ENCODE measurements at regions not wholly inside any gene's neighbourhood (a gene's known extent, or its start where the extent isn't known, plus 50 kb on each side); places are given as distances from the start of the nearest gene placed in this dataset.

DNA sequence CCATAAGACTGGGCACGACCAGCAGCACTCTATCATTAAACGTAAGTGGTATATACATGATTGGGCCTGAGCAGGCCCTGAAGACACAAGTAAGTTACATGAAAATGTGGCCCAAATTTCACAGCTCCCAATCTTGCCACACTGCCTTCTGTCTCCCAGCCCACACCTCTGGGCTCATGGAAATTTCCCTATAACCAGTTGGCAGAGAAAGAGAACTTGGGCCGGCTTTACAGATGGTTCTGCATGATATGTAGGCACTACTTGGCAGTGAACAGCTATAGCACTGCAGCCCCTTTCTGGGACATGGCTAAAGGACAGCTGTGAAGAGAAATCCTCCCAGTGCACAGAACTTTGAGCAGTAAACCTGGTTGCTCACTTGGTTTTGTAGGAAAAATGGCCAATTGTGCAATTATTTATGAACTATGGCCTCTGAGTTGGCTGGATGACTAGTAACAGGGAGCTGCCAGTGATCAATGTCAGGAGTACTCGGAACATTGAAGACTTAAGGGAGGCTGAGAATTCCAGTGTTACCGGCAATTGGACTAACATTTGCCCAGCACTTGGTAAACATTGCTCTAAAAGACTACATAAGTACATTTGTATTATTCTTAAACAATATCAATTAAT lies 1006.6 kb upstream of the LRRN3 start:
- intact Hi-C loops (cut with micrococcal nuclease) = no loop called here
- no peak overlapping the region for H2AFZ ChIP-seq (ENCODE audit: low read length)
- no peaks in the 10 kb centered on the region for H3F3A ChIP-seq (ENCODE audit: low read length, unreplicated experiment)
- no peaks in the 10 kb centered on the region for H3K36me3 ChIP-seq (ENCODE audit: low read depth, low read length)
- no peaks in the 10 kb centered on the region for H4K20me1 ChIP-seq (ENCODE audit: low read length)
- CTCF ChIA-PET = interaction anchor here (0.6 kb wide), 1 partner anchor 855 kb away, joined by 6 read pairs; no protein-coding TSS in a partner anchor
- no peaks in the 10 kb centered on the region for H3K27me3 ChIP-seq (ENCODE audit: low read length)
- no TSS peak for BruUV-seq (replicated peaks)
- no peak overlapping the region for H3K27ac ChIP-seq (ENCODE audit: low read length)
- no peak overlapping the region for H3K9ac ChIP-seq (ENCODE audit: low read length)
- no peak overlapping the region for H3K4me2 ChIP-seq (ENCODE audit: low read length)
- H3K9me2 ChIP-seq (replicated peaks; ENCODE audit: low read length) = no peaks in the 10 kb centered on the region
- H3K79me2 ChIP-seq (ENCODE audit: low read length) = no peaks in the 10 kb centered on the region
- DNase-seq (no peak), ATAC-seq (no peak)
- H3K4me3 ChIP-seq (ENCODE audit: low read length) = no peak overlapping the region
- H3K4me1 ChIP-seq (ENCODE audit: insufficient read depth, low read length) = no peaks in the 10 kb centered on the region
- H3K9me3 ChIP-seq (ENCODE audit: low read length) = no peaks in the 10 kb centered on the region
- no peak for TF ChIP-seq EZH2 (IDR thresholded peaks at IDR 0.05; ENCODE audit: low read length, unreplicated experiment)
- TF ChIP-seq EZH2phosphoT487 (IDR thresholded peaks at IDR 0.05; ENCODE audit: borderline replicate concordance, low read length) = no peak
- TF ChIP-seq, protein P1, sequence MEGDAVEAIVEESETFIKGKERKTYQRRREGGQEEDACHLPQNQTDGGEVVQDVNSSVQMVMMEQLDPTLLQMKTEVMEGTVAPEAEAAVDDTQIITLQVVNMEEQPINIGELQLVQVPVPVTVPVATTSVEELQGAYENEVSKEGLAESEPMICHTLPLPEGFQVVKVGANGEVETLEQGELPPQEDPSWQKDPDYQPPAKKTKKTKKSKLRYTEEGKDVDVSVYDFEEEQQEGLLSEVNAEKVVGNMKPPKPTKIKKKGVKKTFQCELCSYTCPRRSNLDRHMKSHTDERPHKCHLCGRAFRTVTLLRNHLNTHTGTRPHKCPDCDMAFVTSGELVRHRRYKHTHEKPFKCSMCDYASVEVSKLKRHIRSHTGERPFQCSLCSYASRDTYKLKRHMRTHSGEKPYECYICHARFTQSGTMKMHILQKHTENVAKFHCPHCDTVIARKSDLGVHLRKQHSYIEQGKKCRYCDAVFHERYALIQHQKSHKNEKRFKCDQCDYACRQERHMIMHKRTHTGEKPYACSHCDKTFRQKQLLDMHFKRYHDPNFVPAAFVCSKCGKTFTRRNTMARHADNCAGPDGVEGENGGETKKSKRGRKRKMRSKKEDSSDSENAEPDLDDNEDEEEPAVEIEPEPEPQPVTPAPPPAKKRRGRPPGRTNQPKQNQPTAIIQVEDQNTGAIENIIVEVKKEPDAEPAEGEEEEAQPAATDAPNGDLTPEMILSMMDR (conservative IDR thresholded peaks at IDR 0.05; ENCODE audit: low read depth, low read length) = no peak
- POLR2A ChIA-PET (ENCODE audit: unreplicated experiment) = no interaction called here

DNA sequence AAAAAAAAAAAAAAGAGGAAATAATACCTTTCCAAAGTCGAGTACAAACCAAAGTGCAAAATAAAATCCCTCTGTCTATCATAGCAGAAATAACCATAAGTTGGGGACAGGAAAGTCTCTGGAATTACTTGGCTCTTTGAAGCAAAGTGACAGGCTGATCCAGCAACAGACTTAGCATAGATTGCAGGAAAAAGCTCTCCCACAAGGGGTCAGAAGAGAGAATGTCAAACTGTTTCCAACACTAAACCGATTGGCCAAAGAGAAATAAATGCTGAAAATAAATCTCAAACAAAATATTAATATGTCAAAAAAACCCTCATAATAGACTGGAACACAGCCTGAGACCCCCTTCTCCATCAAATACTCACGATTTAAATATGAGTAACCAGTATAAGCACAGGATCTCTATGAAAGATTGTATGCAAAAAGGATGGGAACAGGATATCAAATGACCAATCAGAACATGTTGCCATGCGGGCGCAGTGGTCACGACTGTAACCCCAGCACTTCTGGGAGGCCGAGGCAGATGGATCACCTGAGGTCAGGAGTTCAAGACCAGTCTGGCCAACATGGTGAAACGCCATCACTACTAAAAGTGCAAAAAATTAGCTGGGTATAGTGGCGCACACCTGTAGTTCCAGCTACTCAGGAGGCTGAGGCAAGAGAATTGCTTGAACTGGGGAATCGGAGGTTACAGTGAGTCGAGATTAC lies 1000.7 kb upstream of the LRRN3 start:
- H3K4me3 ChIP-seq (ENCODE audit: low read length) = no peak overlapping the region
- H4K20me1 ChIP-seq (ENCODE audit: low read length) = no peaks in the 10 kb centered on the region
- H3K9me3 ChIP-seq (ENCODE audit: low read length) = no peaks in the 10 kb centered on the region
- ChIA-PET POLR2A (ENCODE audit: unreplicated experiment) (no interaction called here), CTCF (no interaction called here)
- no peaks in the 10 kb centered on the region for H3K4me1 ChIP-seq (ENCODE audit: insufficient read depth, low read length)
- H3K79me2 ChIP-seq (ENCODE audit: low read length) = no peaks in the 10 kb centered on the region
- H3K4me2 ChIP-seq (ENCODE audit: low read length) = no peak overlapping the region
- BruUV-seq (replicated peaks) = no TSS peak
- H3K9me2 ChIP-seq (replicated peaks; ENCODE audit: low read length) = no peaks in the 10 kb centered on the region
- H3K27me3 ChIP-seq (ENCODE audit: low read length) = no peaks in the 10 kb centered on the region
- ATAC-seq (peak; percentile 76), DNase-seq (peak; percentile 64)
- intact Hi-C loops (cut with micrococcal nuclease) = loop anchor here (1.0 to 10.0 kb wide), 6 partner anchors 40 to 1396 kb away; partner anchors contain the start of gene LRRN3
- no peak overlapping the region for H2AFZ ChIP-seq (ENCODE audit: low read length)
- H3K27ac ChIP-seq (ENCODE audit: low read length) = no peak overlapping the region
- no peaks in the 10 kb centered on the region for H3F3A ChIP-seq (ENCODE audit: low read length, unreplicated experiment)
- no peak overlapping the region for H3K9ac ChIP-seq (ENCODE audit: low read length)
- no peaks in the 10 kb centered on the region for H3K36me3 ChIP-seq (ENCODE audit: low read depth, low read length)
- TF ChIP-seq EZH2 (IDR thresholded peaks at IDR 0.05; ENCODE audit: low read length, unreplicated experiment) (no peak), EZH2phosphoT487 (IDR thresholded peaks at IDR 0.05; ENCODE audit: borderline replicate concordance, low read length) (no peak)
- TF ChIP-seq, protein P1 (conservative IDR thresholded peaks at IDR 0.05; ENCODE audit: low read depth, low read length) = peak; percentile 60

Measured in PC-3 (cell line).